ENCODE measurements at regions not wholly inside any gene's neighbourhood (a gene's known extent, or its start where the extent isn't known, plus 50 kb on each side); places are given as distances from the start of the nearest gene placed in this dataset.
A peak's percentile ranks its signal among the peaks of the same experiment; 100 is the strongest.

DNA sequence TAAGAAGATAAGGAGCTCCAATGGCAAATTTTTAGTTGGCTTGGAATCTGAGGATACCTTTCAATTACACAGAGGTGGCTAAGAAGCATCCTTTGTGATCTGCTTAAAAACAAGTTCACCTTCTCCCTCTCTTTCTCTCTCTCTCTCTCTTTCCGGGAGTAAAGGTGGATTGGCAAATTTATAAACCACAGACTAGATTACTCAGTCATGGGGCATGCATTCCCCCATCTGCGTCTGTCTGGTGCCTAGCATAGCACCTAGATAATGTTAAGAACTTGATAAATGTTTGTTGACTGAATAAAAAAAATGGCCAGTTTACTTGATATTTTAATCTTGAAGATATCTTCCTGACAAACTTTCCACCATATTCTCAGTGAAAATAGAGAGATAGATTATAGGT, 312.3 kb downstream of the CDC5L start:
- no peak for DNase-seq (ENCODE audit: low read depth)
- TF ChIP-seq, protein P1, sequence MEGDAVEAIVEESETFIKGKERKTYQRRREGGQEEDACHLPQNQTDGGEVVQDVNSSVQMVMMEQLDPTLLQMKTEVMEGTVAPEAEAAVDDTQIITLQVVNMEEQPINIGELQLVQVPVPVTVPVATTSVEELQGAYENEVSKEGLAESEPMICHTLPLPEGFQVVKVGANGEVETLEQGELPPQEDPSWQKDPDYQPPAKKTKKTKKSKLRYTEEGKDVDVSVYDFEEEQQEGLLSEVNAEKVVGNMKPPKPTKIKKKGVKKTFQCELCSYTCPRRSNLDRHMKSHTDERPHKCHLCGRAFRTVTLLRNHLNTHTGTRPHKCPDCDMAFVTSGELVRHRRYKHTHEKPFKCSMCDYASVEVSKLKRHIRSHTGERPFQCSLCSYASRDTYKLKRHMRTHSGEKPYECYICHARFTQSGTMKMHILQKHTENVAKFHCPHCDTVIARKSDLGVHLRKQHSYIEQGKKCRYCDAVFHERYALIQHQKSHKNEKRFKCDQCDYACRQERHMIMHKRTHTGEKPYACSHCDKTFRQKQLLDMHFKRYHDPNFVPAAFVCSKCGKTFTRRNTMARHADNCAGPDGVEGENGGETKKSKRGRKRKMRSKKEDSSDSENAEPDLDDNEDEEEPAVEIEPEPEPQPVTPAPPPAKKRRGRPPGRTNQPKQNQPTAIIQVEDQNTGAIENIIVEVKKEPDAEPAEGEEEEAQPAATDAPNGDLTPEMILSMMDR (IDR thresholded peaks at IDR 0.05; ENCODE audit: low read length, missing control alignments), result no peak
- no peak overlapping the region for H3K4me3 ChIP-seq (replicated peaks; ENCODE audit: low read depth, low read length)

DNA sequence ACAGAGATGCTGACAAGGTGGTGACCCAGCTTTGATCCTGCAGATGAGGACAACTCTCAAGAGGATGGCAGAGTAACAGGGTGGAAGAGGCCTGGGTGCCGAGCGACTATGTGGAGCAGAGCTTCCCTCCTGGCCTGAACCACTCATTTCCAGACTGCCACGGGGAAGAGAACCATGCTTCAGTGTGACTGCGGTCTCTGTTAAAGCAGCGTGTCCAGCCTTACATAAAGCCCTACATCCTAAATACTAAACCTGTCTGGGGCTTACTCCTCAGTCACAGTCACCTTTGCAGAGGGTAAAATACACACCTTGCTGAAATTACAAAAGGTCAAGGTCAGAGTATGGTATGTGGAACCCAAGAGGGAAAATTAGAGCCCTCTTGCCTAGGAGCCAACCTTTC, 312.9 kb downstream of the CDC5L start:
- TF ChIP-seq, protein P1 (IDR thresholded peaks at IDR 0.05; ENCODE audit: low read length, missing control alignments), result no peak
- no peak for DNase-seq (ENCODE audit: low read depth)
- no peak overlapping the region for H3K4me3 ChIP-seq (replicated peaks; ENCODE audit: low read depth, low read length)

DNA sequence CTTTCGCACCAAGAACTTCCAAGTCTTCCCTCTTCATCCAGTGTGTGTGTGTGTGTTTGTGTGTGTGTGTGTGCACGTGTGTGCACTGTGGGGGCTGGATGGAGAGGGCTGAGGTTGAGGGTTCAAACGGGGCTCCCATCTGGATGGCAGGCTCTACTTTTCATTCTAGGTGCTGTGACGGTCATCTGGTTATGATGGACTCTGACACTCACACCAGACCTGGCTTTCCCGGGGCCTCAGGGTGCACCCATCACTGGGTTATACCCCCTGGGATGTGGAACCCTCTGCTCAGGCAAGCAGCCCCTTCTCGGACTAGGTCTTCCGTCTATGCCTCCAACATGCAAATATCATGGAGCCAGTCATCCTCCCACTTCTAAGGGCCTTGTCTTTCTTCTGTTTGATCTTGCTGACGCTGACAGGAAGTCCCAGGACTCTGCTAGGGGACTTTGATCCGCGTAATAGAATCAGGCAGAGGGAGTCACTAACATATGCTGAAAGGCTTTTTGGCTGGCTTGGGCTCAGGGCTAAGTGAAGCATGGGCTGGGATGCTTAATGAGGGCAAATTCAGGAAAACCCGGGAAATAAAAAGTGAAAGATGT, 313.6 kb downstream of the CDC5L start:
- TF ChIP-seq, protein P1 (IDR thresholded peaks at IDR 0.05; ENCODE audit: low read length, missing control alignments), result no peak
- no peak overlapping the region for H3K4me3 ChIP-seq (replicated peaks; ENCODE audit: low read depth, low read length)
- DNase-seq (ENCODE audit: low read depth), result no peak

DNA sequence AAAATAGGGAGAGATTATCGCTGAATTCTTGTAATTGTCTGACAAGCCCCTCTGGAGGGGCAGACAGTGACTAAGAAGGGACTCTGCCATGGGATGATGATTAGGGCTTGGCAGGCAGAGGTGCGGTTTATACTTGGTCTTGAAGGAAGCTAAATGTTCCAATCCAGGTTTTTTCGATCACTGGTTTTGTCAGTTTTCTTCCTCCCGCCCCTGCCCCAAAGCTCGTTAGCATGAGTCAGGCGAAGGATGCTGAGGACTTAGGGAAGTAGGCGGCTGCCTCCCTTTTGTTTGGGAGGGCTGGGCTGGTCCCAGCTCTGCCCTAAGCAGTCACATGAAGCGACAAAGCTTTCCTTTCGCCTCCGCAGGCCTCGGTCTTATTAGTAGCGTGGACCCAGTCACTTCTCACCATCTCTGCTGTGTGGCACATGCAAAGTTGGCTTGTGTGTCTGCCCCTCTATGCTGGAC, 314.2 kb downstream of the CDC5L start:
- no peak overlapping the region for H3K4me3 ChIP-seq (replicated peaks; ENCODE audit: low read depth, low read length)
- peak; percentile 42 for DNase-seq (ENCODE audit: low read depth)
- TF ChIP-seq, protein P1 (IDR thresholded peaks at IDR 0.05; ENCODE audit: low read length, missing control alignments), result no peak

DNA sequence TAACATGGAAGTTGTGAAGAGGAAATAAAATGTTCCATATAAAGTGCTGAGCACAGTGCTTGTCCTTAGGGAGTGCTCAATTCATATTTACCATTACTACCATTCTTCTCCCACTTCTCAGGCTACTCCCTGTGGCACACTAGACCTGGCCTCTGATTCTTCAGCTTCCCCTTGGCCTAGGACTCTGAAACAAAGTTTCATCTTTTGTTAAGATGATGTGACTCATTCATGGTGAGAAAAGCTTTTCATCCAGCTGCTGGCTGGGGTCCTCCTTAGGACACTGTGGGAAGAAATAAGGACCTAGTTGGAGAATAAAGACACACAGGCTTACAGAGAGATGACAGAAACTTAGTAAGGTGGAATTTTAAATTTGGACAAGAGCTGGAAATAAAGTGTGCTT, 314.8 kb downstream of the CDC5L start:
- peak; percentile 23 for DNase-seq (ENCODE audit: low read depth)
- TF ChIP-seq, protein P1 (IDR thresholded peaks at IDR 0.05; ENCODE audit: low read length, missing control alignments), result no peak
- no peak overlapping the region for H3K4me3 ChIP-seq (replicated peaks; ENCODE audit: low read depth, low read length)

DNA sequence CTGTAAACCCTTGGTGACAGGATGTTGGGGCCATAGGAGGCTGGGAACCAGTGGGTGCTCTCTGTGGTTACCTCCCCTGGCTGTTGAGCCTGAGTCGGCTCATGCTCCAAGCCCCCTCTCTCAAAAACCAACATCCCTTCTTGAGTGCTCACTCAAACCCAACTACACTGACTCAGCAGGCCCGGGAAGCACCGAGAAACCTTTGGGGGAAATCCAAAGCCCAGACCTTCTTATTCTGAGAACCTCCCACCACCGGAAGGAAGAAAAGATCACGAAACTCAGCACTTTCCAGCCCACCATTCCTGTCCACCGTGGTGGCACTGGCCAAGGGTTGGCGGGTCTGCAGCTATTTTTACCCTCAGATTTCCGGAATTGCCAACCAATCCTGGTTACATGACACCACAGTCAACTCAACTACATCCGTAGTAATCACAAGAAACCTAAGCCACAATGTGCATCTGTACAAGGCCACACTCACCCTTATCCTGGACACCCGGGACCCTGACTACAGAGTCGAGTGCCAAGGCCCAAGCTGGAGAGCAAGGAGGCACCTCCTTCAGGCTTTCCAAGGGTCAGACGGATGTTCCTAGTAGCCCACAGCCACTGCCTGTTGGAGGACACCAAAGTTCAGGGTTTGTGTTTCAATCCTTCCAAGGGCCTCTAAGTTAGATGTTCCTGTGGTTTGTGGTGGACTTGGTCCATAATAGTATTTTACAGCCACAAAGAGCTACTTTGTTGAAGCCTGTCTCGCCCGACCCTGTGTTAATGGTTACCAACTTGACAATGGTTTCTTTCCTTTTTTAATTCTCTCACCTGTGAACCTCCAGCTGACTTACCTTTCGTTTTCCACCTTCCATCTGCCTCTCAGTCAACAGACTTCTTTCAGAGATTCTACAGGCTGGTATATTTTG, 317.0 kb downstream of the CDC5L start:
- H3K4me3 ChIP-seq (replicated peaks; ENCODE audit: low read depth, low read length), result no peak overlapping the region
- DNase-seq (ENCODE audit: low read depth), result no peak
- TF ChIP-seq, protein P1 (IDR thresholded peaks at IDR 0.05; ENCODE audit: low read length, missing control alignments), result no peak
